HFFc6 (cell line): ENCODE measurements at regions not wholly inside any gene's neighbourhood (a gene's known extent, or its start where the extent isn't known, plus 50 kb on each side); places are given as distances from the start of the nearest gene placed in this dataset.

Experiments
- DNase-seq: peaks from one replicate; pipeline ENCODE4 v3.0.0-alpha.2; 2018
- H3K27ac Mint-ChIP-seq: 2 replicates; pipeline ENCODE4 v1.8.0; 2020; ENCODE audit warnings: mild to moderate bottlenecking, mixed read lengths
- H3K27me3 Mint-ChIP-seq: 2 replicates; pipeline ENCODE4 v1.8.0; 2021; ENCODE audit warnings: mild to moderate bottlenecking, moderate library complexity, mixed read lengths; ENCODE audit not compliant: insufficient read depth
- H3K36me3 Mint-ChIP-seq: 2 replicates; pipeline ENCODE4 v1.8.0; 2021; ENCODE audit warnings: low read depth, mixed read lengths
- H3K4me1 Mint-ChIP-seq: 2 replicates; pipeline ENCODE4 v1.8.0; 2020; ENCODE audit warnings: low read depth, mixed read lengths
- H3K4me3 Mint-ChIP-seq: 2 replicates; pipeline ENCODE4 v1.8.0; 2020; ENCODE audit warnings: mild to moderate bottlenecking, moderate library complexity, mixed read lengths
- H3K9me3 Mint-ChIP-seq: 2 replicates; pipeline ENCODE4 v1.8.0; 2020; ENCODE audit warnings: mild to moderate bottlenecking, mixed read lengths
- CTCF ChIP-seq: fragments of 200-600 bp; sonication (generic); IDR thresholded peaks from 2 replicates; pipeline ENCODE4 v1.5.0; 2021; ENCODE audit warnings: antibody characterized with exemption, mild to moderate bottlenecking

- Mint-ChIP-seq H3K27me3 (peaks cover 26% of the 10 kb centered on the region), H3K9me3 (no peaks in the 10 kb centered on the region; the same call in 1 of the 2 replicates), H3K36me3 (no peaks in the 10 kb centered on the region), H3K4me1 (no peaks in the 10 kb centered on the region), H3K4me3 (no peak overlapping the region), H3K27ac (no peak overlapping the region)
- no peak for TF ChIP-seq CTCF
- DNase-seq = no peak
These were observed 197.8 kb upstream of the SIX2 start for GRCh38 chr2:45207101-45207500.

GRCh38 chr2:45205985-45206384, 196.7 kb upstream of the SIX2 start:
- Mint-ChIP-seq H3K4me3 (no peak overlapping the region), H3K4me1 (no peaks in the 10 kb centered on the region), H3K27me3 (peaks cover 26% of the 10 kb centered on the region)

DNA sequence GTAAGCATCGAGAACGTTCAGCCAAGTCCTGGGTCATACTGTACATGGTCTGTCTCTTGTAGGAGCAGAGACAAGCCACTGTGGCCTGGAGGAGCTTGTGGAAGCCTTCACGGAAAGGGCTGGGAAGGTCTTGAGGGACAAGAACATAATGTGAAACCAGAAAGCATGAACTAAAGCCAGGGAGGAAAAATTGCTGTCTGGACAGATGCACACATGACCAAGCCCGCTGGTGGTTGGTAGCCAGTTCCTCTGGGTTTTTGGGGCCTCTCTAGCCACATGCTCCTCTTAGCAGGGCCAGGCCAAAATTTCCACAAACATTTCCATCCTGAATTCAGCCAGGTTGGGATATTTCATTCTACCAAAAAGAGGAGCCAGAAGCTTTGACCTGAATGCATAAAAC, 196.2 kb upstream of the SIX2 start:
- TF ChIP-seq CTCF = no peak
- Mint-ChIP-seq H3K9me3 (no peaks in the 10 kb centered on the region; the same call in 1 of the 2 replicates), H3K27me3 (peaks cover 23% of the 10 kb centered on the region), H3K27ac (no peak overlapping the region), H3K4me3 (no peak overlapping the region), H3K4me1 (no peaks in the 10 kb centered on the region), H3K36me3 (no peaks in the 10 kb centered on the region)
- DNase-seq = no peak

More at GRCh38 chr2:45205985-45206384, 196.7 kb upstream of the SIX2 start:
- Mint-ChIP-seq H3K36me3 (no peaks in the 10 kb centered on the region), H3K27ac (no peak overlapping the region), H3K9me3 (no peaks in the 10 kb centered on the region; the same call in 1 of the 2 replicates)
- TF ChIP-seq CTCF = no peak
- DNase-seq = no peak

DNA sequence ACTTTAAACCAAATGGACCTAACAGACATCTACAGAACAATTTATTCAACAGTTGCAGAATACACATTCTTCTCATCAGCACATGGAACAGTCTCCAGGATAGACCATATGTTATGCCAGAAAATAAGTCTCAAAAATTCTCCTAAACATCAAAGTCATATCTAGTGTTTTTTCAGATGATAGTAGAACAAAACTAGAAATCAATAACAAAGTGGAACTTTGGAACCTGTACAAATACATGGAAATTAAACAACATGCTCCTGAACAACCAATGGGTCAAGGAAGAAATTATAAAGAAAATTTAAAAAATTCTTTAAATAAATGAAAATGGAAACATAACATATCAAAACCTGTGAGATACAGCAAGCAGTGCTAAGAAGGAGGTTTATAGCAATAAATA, 194.1 kb upstream of the SIX2 start:
- no peak overlapping the region for H3K4me3 Mint-ChIP-seq
- H3K4me1 Mint-ChIP-seq = no peaks in the 10 kb centered on the region
- TF ChIP-seq CTCF = no peak
- H3K27me3 Mint-ChIP-seq = peaks cover 17% of the 10 kb centered on the region
- H3K27ac Mint-ChIP-seq = no peak overlapping the region
- no peak for DNase-seq
- H3K9me3 Mint-ChIP-seq = no peaks in the 10 kb centered on the region; the same call in 1 of the 2 replicates
- no peaks in the 10 kb centered on the region for H3K36me3 Mint-ChIP-seq

DNA sequence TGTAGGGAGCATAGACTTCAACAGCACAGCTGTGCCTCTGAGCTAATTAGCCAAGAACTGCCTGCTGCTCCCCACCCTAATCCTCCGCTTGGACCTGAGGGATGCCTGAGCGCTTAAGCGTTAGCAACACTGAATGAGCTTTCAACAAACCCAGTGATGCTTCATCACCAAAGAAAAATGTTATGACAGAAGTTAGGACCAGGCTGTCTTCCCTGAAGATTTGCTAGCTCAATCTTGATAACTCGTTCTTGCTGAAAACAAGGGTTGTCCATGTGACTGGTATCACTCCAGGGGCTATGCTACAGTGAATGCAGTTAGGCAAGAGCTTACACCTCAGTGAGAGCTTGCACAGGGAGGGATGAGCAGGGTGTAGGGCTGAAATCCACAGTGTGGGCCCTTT, 190.7 kb upstream of the SIX2 start:
- TF ChIP-seq CTCF = no peak
- Mint-ChIP-seq H3K27ac (no peak overlapping the region), H3K4me1 (no peaks in the 10 kb centered on the region), H3K27me3 (peaks cover 9% of the 10 kb centered on the region), H3K36me3 (no peaks in the 10 kb centered on the region), H3K9me3 (no peaks in the 10 kb centered on the region; the same call in 1 of the 2 replicates), H3K4me3 (no peak overlapping the region)
- DNase-seq = no peak

DNA sequence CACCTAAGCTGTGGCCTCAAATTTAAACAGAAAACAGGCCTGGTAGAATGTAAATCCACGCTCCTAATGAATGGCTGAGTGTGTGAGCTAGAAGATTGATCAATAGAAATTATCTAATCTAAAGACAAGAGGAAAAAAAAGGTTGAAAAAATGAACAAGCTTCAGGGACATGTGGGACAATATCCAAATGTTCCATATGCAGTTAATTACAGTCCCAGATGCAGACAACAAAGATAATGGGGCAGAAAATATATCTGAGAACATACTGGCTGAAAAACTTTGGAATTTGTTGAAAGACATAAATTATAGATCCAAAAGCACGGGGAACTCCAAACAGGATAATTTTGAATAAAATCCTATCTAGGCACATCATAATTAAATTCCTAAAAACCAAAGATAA, 186.7 kb upstream of the SIX2 start:
- H3K4me1 Mint-ChIP-seq = no peaks in the 10 kb centered on the region
- peaks cover 23% of the 10 kb centered on the region for H3K27me3 Mint-ChIP-seq
- H3K27ac Mint-ChIP-seq = no peak overlapping the region
- no peak overlapping the region for H3K4me3 Mint-ChIP-seq
- H3K36me3 Mint-ChIP-seq = no peaks in the 10 kb centered on the region
- DNase-seq = no peak
- no peak for TF ChIP-seq CTCF
- H3K9me3 Mint-ChIP-seq = no peaks in the 10 kb centered on the region
